Caco-2 (cell line): ENCODE measurements at regions not wholly inside any gene's neighbourhood (a gene's known extent, or its start where the extent isn't known, plus 50 kb on each side); places are given as distances from the start of the nearest gene placed in this dataset.

Experiments
- BruUV-seq: library from RNA; stranded (reverse); fragments of 400-500 nt; replicated peaks from 2 replicates; lab custom pipeline; 2021; lab: Mats Ljungman, UMichigan
- CTCF ChIA-PET: fragments of 300-600 bp; sonication (Branson Sonifier 250); formaldehyde crosslinking; loops from one replicate; lab custom pipeline; 2022; ENCODE audit warnings: antibody characterized with exemption; lab: Charles Lee
- POLR2A ChIA-PET: fragments of 300-600 bp; sonication (Branson Sonifier 250); formaldehyde crosslinking; loops from one replicate; lab custom pipeline; 2022; ENCODE audit warnings: antibody characterized with exemption; lab: Charles Lee
- DNase-seq, 2 experiments: peaks; one replicate each; pipeline versions ENCODE4 v3.0.0 to v3.0.0-alpha.2; 2020 to 2022
- H3K27me3 ChIP-seq: replicated peaks from 2 replicates; pipeline ENCODE4 v1.6.0; 2011; ENCODE audit warnings: low read length; ENCODE audit not compliant: control insufficient read depth, insufficient read depth
- H3K36me3 ChIP-seq: 2 replicates; pipeline ENCODE4 v1.5.1; 2011; ENCODE audit warnings: low read length; ENCODE audit not compliant: control insufficient read depth, insufficient read depth
- H3K4me1 ChIP-seq: fragments of 250-450 bp; sonication (Bioruptor Pico); 2 replicates; pipeline ENCODE4 v1.5.1; 2020; ENCODE audit warnings: mild to moderate bottlenecking
- H3K4me3 ChIP-seq: 2 replicates; pipeline ENCODE4 v1.5.1; 2011; ENCODE audit warnings: low read depth, mild to moderate bottlenecking, control low read depth, low read length
- H3K9me3 ChIP-seq: fragments of 250-450 bp; sonication (Bioruptor Pico); 2 replicates; pipeline ENCODE4 v1.5.1; 2020; ENCODE audit warnings: mild to moderate bottlenecking, moderate library complexity
- H3K27ac Mint-ChIP-seq: one replicate; pipeline ENCODE4 v1.8.0; 2022; ENCODE audit warnings: mixed read lengths; ENCODE audit not compliant: unreplicated experiment
- H3K27me3 Mint-ChIP-seq: one replicate; pipeline ENCODE4 v1.8.0; 2022; ENCODE audit warnings: mixed read lengths; ENCODE audit not compliant: insufficient read depth, unreplicated experiment
- H3K36me3 Mint-ChIP-seq: one replicate; pipeline ENCODE4 v1.8.0; 2022; ENCODE audit warnings: mild to moderate bottlenecking, mixed read lengths; ENCODE audit not compliant: insufficient read depth, unreplicated experiment
- H3K4me1 Mint-ChIP-seq: one replicate; pipeline ENCODE4 v1.8.0; 2022; ENCODE audit warnings: low read depth, mixed read lengths; ENCODE audit not compliant: unreplicated experiment
- H3K4me3 Mint-ChIP-seq: one replicate; pipeline ENCODE4 v1.8.0; 2022; ENCODE audit warnings: mild to moderate bottlenecking, moderate library complexity, mixed read lengths; ENCODE audit not compliant: unreplicated experiment
- H3K9me3 Mint-ChIP-seq: one replicate; pipeline ENCODE4 v1.8.0; 2022; ENCODE audit warnings: mixed read lengths; ENCODE audit not compliant: unreplicated experiment
- CTCF ChIP-seq, 2 experiments: fragments of 200-600 bp in 1 of 2; IDR thresholded peaks; 1 replicate in 1 of 2; 2 replicates in 1 of 2; pipeline versions ENCODE4 v1.5.1 to v1.8.0; 2011 to 2022; ENCODE audit warnings: antibody characterized with exemption in 1 of 2, control low read depth in 1 of 2, inconsistent platforms in 1 of 2, low read depth in 1 of 2, low read length in 1 of 2, mild to moderate bottlenecking in 1 of 2, moderate library complexity in 1 of 2; ENCODE audit not compliant: insufficient read depth in 1 of 2, severe bottlenecking in 1 of 2, unreplicated experiment in 1 of 2
- intact Hi-C: fragments of 100-400 bp; cut with micrococcal nuclease; formaldehyde crosslinking; loops from one replicate; pipeline ENCODE4 v1.10.0; 2022; ENCODE audit not compliant: unreplicated experiment

GRCh38 chr11:128040603-128041002 lies 546.8 kb downstream of the ETS1 start:
- peaks cover 24% of the 10 kb centered on the region for H3K27me3 Mint-ChIP-seq
- Histone ChIP-seq H3K36me3 (no peaks in the 10 kb centered on the region), H3K27me3 (no peaks in the 10 kb centered on the region), H3K4me1 (no peaks in the 10 kb centered on the region), H3K4me3 (no peak overlapping the region), H3K9me3 (no peaks in the 10 kb centered on the region)
- H3K27ac Mint-ChIP-seq, result no peak overlapping the region
- BruUV-seq, result no TSS peak
- intact Hi-C loops, result no loop called here
- DNase-seq, result no peak
- H3K4me3 Mint-ChIP-seq, result no peak overlapping the region
- H3K4me1 Mint-ChIP-seq, result no peaks in the 10 kb centered on the region
- ChIA-PET CTCF (no interaction called here), POLR2A (no interaction called here)
- TF ChIP-seq CTCF (IDR thresholded peaks at IDR 0.05; ENCODE audit: insufficient read depth in 1 of 2, low read depth in 1 of 2, low read length in 1 of 2, severe bottlenecking in 1 of 2, unreplicated experiment in 1 of 2), result no peak
- no peaks in the 10 kb centered on the region for H3K9me3 Mint-ChIP-seq
- H3K36me3 Mint-ChIP-seq, result no peaks in the 10 kb centered on the region

DNA sequence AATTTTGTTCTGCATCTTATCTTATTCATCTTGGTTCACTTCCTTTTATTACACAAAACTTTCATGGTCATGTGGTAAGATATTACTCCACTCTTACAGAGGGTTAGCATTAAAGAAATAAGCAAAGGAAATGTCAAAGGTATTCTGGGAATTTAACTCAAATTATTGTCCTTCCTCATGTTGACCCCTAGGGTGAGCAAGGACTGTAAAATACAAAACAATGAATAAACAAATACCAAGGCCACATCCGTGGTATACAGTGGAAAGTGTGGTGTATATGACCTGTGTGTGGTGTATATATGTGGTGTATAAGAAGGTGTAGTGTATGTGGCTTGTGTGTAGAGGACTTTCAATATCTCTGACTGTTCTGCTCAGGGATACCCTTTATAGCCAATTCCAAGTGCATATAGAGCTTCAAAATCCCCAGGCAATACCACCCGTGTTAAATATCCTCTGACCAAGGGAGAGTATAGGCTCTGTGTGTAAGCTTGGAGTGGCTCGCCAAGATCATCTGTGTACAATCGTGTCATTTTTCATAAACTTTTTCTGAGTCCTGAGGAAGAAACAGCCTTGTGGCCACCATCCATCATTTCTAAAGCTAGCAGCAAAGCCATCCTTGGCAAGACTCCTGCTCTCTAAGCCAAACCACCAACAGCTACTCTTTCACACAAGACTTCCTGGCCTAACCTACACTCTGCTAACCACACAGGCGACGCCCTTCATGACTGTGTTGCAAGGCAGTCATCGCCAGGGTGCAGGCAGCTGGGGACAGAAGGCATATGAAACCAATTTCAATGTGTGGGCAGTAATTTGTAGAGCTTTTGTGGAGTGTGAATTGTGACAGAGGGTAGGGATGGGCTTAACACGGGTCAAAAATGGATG lies 548.0 kb downstream of the ETS1 start:
- Histone ChIP-seq H3K9me3 (no peaks in the 10 kb centered on the region), H3K27me3 (no peaks in the 10 kb centered on the region), H3K36me3 (no peaks in the 10 kb centered on the region), H3K4me1 (no peaks in the 10 kb centered on the region), H3K4me3 (no peak overlapping the region)
- ChIA-PET CTCF (interaction anchor here (0.6 kb wide), 1 partner anchor 108 kb away, joined by 4 read pairs; no protein-coding TSS in a partner anchor), POLR2A (no interaction called here)
- TF ChIP-seq CTCF (IDR thresholded peaks at IDR 0.05; ENCODE audit: insufficient read depth in 1 of 2, low read depth in 1 of 2, low read length in 1 of 2, severe bottlenecking in 1 of 2, unreplicated experiment in 1 of 2), result no peak
- Mint-ChIP-seq H3K27ac (no peak overlapping the region), H3K4me1 (no peaks in the 10 kb centered on the region), H3K36me3 (no peaks in the 10 kb centered on the region), H3K27me3 (peaks cover 21% of the 10 kb centered on the region), H3K4me3 (no peak overlapping the region), H3K9me3 (no peaks in the 10 kb centered on the region)
- intact Hi-C loops, result no loop called here
- no TSS peak for BruUV-seq
- DNase-seq, result no peak

DNA sequence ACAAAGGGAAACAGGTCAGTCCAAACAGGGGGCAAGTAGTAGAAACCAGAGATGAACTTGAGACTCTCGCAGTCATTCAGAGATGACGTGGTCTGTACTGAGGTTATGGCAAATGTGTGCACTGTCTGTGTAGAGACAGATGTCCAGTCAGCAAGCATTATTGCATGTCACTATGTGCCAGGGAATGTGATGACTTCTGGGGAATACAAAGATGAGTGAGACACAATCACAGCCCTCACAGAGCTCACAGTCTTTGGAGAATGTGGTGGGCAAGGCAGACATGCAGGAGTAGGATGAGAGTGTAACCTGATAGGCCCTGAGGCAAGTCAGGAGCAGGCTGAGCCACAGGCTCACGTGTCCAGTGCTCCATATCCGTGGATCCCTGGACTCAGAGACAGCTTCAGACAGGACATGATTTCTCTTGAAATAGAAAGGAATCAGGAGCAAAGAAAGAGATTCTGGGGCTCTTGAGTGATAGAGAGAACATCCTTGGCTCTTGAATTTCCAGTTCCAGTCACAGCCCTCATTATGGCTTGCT lies 550.7 kb downstream of the ETS1 start:
- no peaks in the 10 kb centered on the region for H3K27me3 ChIP-seq
- H3K27ac Mint-ChIP-seq, result no peak overlapping the region
- H3K4me3 Mint-ChIP-seq, result no peak overlapping the region
- H3K9me3 Mint-ChIP-seq, result no peaks in the 10 kb centered on the region
- peaks cover 14% of the 10 kb centered on the region for H3K27me3 Mint-ChIP-seq
- no peaks in the 10 kb centered on the region for H3K4me1 Mint-ChIP-seq
- no peak for DNase-seq
- intact Hi-C loops, result no loop called here
- no TSS peak for BruUV-seq
- CTCF ChIA-PET, result no interaction called here
- POLR2A ChIA-PET, result no interaction called here
- no peak for TF ChIP-seq CTCF (IDR thresholded peaks at IDR 0.05; ENCODE audit: insufficient read depth in 1 of 2, low read depth in 1 of 2, low read length in 1 of 2, severe bottlenecking in 1 of 2, unreplicated experiment in 1 of 2)
- no peaks in the 10 kb centered on the region for H3K4me1 ChIP-seq
- no peaks in the 10 kb centered on the region for H3K36me3 Mint-ChIP-seq
- H3K4me3 ChIP-seq, result no peak overlapping the region
- H3K36me3 ChIP-seq, result no peaks in the 10 kb centered on the region
- H3K9me3 ChIP-seq, result no peaks in the 10 kb centered on the region
